SK-N-DZ (cell line): ENCODE measurements at regions not wholly inside any gene's neighbourhood (a gene's known extent, or its start where the extent isn't known, plus 50 kb on each side); places are given as distances from the start of the nearest gene placed in this dataset.

ENCODE experiments used
- DNase-seq: peaks from one replicate; pipeline ENCODE4 v3.0.0-alpha.2; 2015; ENCODE audit warnings: low spot score

GRCh38 chr1:95167503-95167902 lies 50.3 kb downstream of the TLCD4 start:
- peak; percentile 79 for DNase-seq

- no peak for DNase-seq
Measured at GRCh38 chr1:95168028-95168427, 50.9 kb downstream of the TLCD4 start.

GRCh38 chr1:95168761-95169351 lies 51.7 kb downstream of the TLCD4 start:
- DNase-seq = no peak

- DNase-seq = no peak
Measured at GRCh38 chr1:95169548-95169947, 52.4 kb downstream of the TLCD4 start.

GRCh38 chr1:95171270-95172245 lies 54.4 kb downstream of the TLCD4 start:
- no peak for DNase-seq

GRCh38 chr1:95176861-95177260 lies 57.1 kb upstream of the RWDD3 start:
- DNase-seq = no peak

GRCh38 chr1:95179205-95179986 lies 54.6 kb upstream of the RWDD3 start:
- peak; percentile 86 for DNase-seq

GRCh38 chr1:95180371-95180770 lies 53.6 kb upstream of the RWDD3 start:
- no peak for DNase-seq

- no peak for DNase-seq
Measured at GRCh38 chr1:95181096-95181495, 52.9 kb upstream of the RWDD3 start.

GRCh38 chr1:95183952-95184351 lies 50.1 kb upstream of the RWDD3 start:
- no peak for DNase-seq
